Chondrocyte (in vitro differentiated cells): ENCODE measurements at regions not wholly inside any gene's neighbourhood (a gene's known extent, or its start where the extent isn't known, plus 50 kb on each side); places are given as distances from the start of the nearest gene placed in this dataset.

ENCODE experiments used
- DNase-seq: peaks from one replicate; pipeline ENCODE4 v3.0.0; 2021; ENCODE audit warnings: mixed read lengths, low spot score
- H3K27ac Mint-ChIP-seq: one replicate; pipeline ENCODE4 v1.8.0; 2021; ENCODE audit warnings: mild to moderate bottlenecking, moderate library complexity, mixed read lengths; ENCODE audit not compliant: unreplicated experiment
- H3K27me3 Mint-ChIP-seq: 2 replicates; pipeline ENCODE4 v1.8.0; 2021; ENCODE audit warnings: low read depth, mixed read lengths
- H3K36me3 Mint-ChIP-seq: 2 replicates; pipeline ENCODE4 v1.8.0; 2021; ENCODE audit warnings: low read depth, mixed read lengths
- H3K4me1 Mint-ChIP-seq: 2 replicates; pipeline ENCODE4 v1.8.0; 2021; ENCODE audit warnings: low read depth, mild to moderate bottlenecking, mixed read lengths
- H3K4me3 Mint-ChIP-seq: one replicate; pipeline ENCODE4 v1.8.0; 2021; ENCODE audit warnings: mild to moderate bottlenecking, moderate library complexity, mixed read lengths; ENCODE audit not compliant: unreplicated experiment
- H3K9me3 Mint-ChIP-seq: 2 replicates; pipeline ENCODE4 v1.8.0; 2021; ENCODE audit warnings: low read depth, mixed read lengths
- TF ChIP-seq, protein P1 (sequence below): fragments of 200-600 bp; sonication (generic); IDR thresholded peaks from 2 replicates; pipeline ENCODE4 v1.5.0; 2021; ENCODE audit warnings: antibody characterized with exemption, mild to moderate bottlenecking, moderate library complexity

DNA sequence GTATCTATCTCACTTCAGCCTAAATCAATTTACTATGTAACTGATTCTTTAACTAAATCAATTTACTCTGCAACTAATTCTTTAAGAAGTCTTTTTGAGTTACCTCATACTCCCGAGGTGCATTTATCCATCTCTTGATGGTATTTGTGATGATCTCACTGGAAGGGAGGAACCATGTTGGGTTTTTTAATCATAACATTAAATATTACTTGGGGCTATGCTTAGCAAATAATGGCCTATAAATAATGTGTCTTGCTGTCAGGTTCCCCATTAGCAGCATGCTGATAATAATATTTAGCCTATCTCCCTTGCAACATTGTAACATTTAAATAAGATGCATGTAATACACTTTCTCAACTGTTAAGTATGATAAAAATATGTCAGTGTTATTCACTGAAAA is 411.3 kb downstream of the SLITRK1 start:
- H3K27ac Mint-ChIP-seq, result no peak overlapping the region
- H3K9me3 Mint-ChIP-seq, result peaks cover 27% of the 10 kb centered on the region
- no peaks in the 10 kb centered on the region for H3K36me3 Mint-ChIP-seq
- no peak overlapping the region for H3K4me3 Mint-ChIP-seq
- TF ChIP-seq, protein P1, sequence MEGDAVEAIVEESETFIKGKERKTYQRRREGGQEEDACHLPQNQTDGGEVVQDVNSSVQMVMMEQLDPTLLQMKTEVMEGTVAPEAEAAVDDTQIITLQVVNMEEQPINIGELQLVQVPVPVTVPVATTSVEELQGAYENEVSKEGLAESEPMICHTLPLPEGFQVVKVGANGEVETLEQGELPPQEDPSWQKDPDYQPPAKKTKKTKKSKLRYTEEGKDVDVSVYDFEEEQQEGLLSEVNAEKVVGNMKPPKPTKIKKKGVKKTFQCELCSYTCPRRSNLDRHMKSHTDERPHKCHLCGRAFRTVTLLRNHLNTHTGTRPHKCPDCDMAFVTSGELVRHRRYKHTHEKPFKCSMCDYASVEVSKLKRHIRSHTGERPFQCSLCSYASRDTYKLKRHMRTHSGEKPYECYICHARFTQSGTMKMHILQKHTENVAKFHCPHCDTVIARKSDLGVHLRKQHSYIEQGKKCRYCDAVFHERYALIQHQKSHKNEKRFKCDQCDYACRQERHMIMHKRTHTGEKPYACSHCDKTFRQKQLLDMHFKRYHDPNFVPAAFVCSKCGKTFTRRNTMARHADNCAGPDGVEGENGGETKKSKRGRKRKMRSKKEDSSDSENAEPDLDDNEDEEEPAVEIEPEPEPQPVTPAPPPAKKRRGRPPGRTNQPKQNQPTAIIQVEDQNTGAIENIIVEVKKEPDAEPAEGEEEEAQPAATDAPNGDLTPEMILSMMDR, result no peak
- no peak for DNase-seq
- no peaks in the 10 kb centered on the region for H3K27me3 Mint-ChIP-seq
- H3K4me1 Mint-ChIP-seq, result no peaks in the 10 kb centered on the region

- H3K4me3 Mint-ChIP-seq, result no peak overlapping the region
- no peaks in the 10 kb centered on the region for H3K27me3 Mint-ChIP-seq
- no peaks in the 10 kb centered on the region for H3K4me1 Mint-ChIP-seq
- H3K27ac Mint-ChIP-seq, result no peak overlapping the region
- TF ChIP-seq, protein P1, result no peak
- DNase-seq, result no peak
- H3K36me3 Mint-ChIP-seq, result no peaks in the 10 kb centered on the region
- H3K9me3 Mint-ChIP-seq, result peaks cover 31% of the 10 kb centered on the region
Observed at GRCh38 chr13:83470133-83470797, 412.0 kb downstream of the SLITRK1 start.

- Mint-ChIP-seq H3K4me1 (peaks cover 14% of the 10 kb centered on the region), H3K4me3 (no peak overlapping the region), H3K36me3 (no peaks in the 10 kb centered on the region), H3K9me3 (no peaks in the 10 kb centered on the region), H3K27ac (no peak overlapping the region), H3K27me3 (no peaks in the 10 kb centered on the region)
- DNase-seq, result no peak
- TF ChIP-seq, protein P1, result no peak
Observed at GRCh38 chr13:83453723-83454122, 428.6 kb downstream of the SLITRK1 start.

GRCh38 chr13:83453300-83453699 is 429.0 kb downstream of the SLITRK1 start:
- peaks cover 14% of the 10 kb centered on the region for H3K4me1 Mint-ChIP-seq
- TF ChIP-seq, protein P1, result no peak
- no peak overlapping the region for H3K27ac Mint-ChIP-seq
- H3K36me3 Mint-ChIP-seq, result no peaks in the 10 kb centered on the region
- no peaks in the 10 kb centered on the region for H3K9me3 Mint-ChIP-seq
- no peak overlapping the region for H3K4me3 Mint-ChIP-seq
- DNase-seq, result no peak
- H3K27me3 Mint-ChIP-seq, result no peaks in the 10 kb centered on the region

DNA sequence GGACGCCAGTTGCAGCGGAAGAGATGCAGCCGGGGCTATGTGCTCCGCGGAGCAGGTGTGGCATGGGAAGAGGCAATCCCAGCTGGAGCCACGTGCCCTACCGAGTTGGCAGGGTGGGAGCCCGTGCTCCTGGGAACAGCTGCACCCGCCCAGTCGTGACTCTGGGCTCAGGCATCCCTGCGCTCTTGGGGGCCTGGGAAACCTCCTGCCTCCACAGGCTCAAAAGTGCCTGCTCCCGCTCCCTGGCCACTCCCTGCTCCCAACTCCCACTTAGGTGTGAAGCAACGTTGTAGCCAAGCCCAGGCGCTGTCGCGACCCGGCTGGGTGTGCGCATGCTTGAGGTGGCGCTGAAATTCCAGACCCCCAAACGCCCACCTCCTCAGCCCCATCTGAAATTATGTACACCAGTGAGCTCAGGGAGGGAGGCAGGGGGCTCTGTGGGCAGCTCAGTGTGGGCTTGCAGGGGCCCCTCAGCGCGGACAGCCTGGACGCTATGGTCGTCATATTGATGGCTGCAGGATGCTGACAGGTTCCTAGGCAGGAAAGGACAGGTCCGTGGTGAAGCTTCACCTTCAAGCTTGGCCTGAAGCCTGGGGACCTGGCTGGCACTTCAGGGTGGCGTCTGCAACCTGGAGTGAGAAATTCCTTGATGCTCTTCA is 429.9 kb downstream of the SLITRK1 start:
- DNase-seq, result peak; percentile 88
- Mint-ChIP-seq H3K36me3 (no peaks in the 10 kb centered on the region), H3K4me1 (peaks cover 14% of the 10 kb centered on the region), H3K4me3 (no peak overlapping the region), H3K27ac (no peak overlapping the region), H3K27me3 (no peaks in the 10 kb centered on the region), H3K9me3 (no peaks in the 10 kb centered on the region)
- TF ChIP-seq, protein P1, result no peak
